Stimulated activated CD4-positive, alpha-beta T cell treated with anti-CD3 and anti-CD28 coated beads, Interleukin-12 subunit alpha, Interleukin-12 subunit beta, amount 100 ng/mL, for 48 hours (primary cell): ENCODE measurements at regions not wholly inside any gene's neighbourhood (a gene's known extent, or its start where the extent isn't known, plus 50 kb on each side); places are given as distances from the start of the nearest gene placed in this dataset.

Source experiments
- DNase-seq, 3 donors: peaks; one replicate each; pipeline ENCODE4 v3.0.0-alpha.2; 2020; ENCODE audit warnings: low read depth in 2 of 3, low spot score in 1 of 3

DNA sequence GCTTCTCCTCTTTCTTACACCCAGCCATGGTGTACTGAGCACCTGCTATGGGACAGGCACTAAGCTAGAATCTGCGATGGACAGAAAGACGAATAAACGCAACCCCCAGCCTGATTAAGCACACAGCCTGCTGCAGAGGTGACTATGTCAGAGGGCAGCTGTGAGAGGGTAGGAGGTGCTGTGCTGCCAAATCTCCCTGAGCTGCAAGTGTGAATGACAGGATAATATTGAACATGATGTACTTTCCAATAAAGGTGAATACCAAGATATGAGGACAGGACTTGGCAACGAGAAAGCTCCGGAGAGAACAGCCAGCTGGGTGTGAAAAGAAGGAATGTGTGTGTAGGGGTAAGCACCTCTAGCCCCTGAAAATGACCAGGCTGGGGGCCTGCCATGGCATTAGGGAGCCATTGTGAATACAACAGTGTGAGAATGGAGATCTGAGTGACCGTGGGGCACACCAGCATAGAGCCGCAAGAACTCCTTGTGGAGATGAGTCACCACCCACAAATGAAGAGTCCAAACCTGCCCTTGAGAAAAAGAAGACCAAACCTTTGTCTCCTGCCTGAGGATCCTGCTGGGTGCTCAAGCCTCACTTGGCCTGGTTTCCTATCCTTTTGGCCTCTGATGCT, 83.0 kb upstream of the ATF3 start:
- DNase-seq = no peak

DNA sequence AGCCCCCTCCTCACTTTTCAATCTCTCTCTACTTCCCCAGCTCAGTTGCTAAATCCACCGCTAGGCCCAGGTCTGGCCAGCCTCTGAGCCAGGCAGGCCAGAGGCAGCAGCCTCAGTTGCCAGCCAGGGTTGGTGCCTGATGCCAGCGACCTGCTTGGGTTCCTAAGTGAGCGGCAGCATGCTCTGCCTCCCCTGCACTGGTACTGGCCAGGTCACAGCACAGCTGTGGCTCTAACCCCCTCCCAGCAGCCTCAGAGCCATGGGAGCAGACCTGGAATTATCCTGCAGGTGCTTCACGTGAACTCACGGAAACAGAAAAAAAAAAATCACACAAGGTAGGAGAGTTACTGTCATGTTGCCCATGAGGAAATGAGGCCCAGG, 82.5 kb upstream of the ATF3 start:
- no peak for DNase-seq

DNA sequence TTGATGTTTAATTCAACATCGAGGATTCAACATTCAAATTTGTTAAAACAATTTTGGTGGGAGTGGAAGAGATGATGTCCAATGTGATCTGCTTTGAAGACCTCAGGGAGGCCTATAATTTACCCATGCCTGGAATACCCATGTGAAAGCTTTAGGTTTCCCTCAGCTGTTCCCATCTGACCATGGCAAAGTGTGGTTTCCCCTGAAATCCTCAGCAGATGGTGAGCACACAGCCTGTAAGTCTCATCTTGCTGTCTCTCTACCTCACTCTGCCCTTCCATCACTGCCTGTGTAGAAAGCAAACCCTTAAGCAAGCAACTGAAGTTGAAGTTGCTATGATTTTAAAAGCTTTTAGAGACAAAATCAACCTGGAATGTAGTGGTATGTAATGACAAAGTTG, 80.1 kb upstream of the ATF3 start:
- DNase-seq = no peak

DNA sequence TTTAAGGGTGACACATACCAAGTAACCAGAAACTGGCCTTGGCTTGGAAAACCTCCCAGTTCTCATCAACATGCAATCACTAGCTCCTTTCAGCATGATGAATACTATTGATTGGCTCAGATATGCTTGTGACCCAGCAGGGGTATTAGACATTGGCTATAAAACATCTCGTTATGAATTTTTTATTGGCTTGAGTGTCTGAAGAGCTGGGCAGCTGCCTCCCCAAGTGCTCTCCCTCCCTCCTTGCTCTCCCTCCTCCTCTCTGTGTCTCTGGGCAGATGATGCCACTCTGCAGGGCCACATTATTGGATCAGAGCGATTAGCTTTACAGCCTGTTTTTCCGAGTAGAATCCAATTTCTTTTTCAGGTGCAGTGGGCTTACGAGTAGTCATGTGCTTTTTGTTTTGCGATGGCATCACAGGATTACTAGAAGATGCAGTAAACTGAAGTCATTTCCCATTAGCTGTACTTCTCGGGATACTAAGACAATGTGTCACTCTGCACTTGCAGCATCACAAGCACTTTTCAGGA, 79.3 kb upstream of the ATF3 start:
- DNase-seq = no peak

DNA sequence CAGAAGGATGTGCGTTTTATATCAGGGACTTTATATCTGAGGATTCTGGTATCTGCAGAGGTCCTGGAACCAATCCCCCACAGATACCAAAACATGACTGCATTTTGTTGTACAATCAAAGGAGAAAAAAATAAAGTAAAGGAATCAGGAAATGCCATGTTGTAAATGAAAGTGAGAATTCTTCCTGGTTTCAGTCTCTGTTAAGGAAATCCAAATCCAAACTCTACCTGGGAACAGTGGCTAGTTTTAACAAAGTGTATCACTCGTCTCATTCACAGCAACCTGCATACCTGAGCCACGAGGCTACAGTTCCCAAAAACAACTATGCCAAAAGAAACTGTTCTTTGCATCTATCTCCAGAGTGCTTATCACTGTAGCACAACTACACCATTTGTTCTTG, 77.3 kb upstream of the ATF3 start:
- no peak for DNase-seq

DNA sequence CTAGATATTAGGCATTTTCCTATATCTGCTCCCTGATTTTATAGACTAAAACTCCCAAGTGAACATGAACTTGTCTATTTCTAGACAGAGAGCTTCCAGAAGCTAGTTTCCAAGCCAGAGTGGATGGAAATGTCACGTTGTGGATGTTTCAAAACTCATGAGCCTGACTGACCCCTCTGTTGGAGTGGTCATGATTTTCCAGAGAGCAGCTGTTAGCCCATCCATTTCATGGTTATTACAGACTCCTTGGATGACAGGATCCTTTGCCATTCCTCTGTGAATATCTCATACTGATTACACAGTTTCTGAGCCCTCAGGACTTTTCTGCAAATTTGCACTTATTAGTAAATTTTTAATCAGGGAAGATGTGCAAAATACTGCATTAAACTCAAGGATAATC, 76.8 kb upstream of the ATF3 start:
- no peak for DNase-seq

DNA sequence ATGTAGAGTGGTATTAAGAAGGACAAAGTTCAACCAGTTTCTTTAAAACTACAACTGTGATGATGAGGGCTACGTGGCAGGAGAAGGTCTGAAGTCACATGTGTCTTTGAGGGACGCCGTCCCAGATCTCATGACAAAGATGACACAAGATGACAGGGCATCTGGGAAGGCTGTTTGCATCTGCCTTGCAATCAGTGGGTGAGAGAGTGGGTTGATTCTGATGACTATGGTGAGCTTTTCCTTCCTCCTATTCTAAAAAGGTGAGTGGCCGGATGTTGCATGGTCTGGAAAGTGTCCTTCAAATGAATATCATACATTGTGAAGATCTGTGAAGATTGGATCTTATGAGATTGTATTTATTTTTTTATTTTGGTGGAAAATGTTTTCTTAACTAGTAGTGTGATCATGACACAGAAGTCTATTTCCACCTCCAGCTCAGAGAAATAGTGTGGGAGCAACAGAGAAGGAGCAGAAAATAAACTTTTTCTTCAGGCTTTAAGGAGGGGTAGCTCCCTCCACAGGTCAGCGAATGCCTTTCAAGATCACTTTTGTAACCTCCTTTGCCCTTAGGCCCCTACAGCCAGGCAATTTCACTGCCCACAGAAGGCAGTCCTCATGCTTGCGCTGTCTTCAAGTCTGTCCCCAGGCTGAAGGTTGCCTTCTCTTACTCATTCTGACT, 76.0 kb upstream of the ATF3 start:
- DNase-seq = no peak

DNA sequence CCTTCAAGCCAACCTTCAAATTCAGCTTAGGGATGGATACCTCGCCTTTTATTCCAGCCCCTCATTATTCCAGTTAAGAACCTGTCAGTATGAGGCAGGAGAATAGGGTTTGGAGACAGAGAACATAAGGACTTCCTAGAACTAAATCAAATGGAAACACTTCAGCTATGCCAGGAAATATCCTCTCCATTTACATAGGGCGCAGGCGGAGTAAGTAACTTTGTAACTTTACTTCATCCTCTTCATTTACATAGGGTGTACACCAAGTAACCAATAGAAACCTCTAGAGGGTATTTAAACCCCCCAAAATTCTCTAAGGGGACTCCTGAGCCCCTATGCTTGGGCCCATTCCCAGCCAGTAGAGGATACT, 75.4 kb upstream of the ATF3 start:
- no peak for DNase-seq

DNA sequence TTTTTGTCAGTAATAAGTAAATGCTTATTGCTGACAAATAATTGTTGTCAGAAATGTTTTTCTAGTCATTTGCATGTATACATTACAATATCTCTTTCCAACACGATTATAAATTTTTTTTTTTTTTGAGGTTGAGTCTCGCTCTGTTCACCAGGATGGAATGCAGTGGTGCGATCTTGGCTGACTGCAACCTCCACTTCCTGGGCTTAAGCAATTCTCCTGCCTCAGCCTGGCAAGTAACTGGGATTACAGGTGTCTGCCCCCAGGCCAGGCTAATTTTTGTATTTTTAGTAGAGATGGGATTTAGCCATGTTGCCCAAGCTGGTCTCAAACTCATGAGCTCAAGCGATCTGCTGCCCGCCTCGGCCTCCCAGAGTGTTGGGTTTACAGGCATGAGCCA, 72.0 kb upstream of the ATF3 start:
- DNase-seq = no peak

DNA sequence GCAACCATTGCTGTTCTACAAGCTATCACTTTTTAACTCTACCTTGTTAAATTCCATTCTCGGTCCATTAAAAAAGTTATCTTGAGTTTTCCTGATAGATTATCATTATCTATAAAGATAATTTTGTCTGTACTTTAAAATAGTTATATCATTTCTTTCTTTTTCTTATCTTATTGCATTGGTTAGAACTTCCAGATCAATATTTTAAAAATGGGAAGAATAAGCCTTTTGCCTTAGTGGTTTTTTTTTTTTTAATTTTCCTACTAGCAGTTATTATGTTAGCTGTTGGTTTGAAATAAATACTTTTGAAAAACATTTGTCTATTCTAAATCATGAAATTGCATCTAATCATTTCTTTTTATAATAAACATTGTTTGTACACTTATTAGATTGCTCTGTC, 71.0 kb upstream of the ATF3 start:
- no peak for DNase-seq

DNA sequence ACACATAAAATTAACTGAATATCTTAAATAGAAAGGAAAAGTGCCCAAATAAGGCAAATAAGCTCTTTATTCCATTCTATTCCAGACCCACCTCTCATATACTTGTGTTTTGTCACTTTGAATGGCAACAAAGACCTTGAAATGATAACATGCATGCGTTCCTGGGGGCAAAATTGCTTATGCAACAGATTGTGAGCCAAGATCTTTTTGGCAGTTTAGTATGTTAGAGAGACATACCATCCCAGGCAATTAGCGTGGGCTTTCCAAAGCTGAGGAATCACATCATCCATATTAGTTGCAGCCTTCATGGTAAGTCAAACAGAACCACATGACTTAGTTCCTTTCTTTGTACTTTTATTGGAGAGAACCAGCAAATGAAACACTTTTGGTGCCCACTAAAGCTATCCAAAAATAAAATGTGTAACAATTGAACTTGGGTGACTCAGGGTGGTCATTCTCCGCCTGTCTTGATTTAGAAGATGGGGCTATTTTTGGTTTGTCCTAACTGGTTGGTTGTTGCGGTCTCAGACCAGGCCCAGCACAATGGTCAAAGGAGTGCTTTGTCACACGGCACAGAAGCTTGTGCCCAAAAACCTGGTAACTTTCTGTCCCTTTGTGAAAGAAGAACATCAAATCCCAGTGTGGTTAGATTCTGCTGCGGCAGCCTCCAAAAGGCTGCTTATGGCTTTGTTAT, 68.7 kb upstream of the ATF3 start:
- DNase-seq = no peak

DNA sequence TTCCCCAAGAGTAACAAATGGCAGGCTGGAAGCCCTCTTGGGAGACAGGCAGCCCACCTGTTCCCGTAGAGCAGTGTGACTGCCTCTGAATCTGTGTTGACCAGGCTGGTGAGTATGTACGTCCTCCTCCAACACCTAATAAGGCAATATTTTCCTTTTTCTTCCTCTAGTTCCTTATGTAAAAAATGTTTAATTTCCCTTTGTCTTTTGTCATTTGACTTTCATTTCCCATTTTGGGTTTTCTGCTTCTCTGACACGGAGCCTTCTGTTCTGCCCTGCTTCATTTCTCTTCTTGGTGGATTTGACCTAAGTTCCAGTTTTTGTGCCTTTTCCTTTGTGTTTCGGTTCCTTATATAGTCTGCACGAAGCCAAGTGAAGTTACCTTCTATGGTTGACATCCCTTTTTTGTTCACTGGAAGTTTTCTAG, 65.8 kb upstream of the ATF3 start:
- no peak for DNase-seq

DNA sequence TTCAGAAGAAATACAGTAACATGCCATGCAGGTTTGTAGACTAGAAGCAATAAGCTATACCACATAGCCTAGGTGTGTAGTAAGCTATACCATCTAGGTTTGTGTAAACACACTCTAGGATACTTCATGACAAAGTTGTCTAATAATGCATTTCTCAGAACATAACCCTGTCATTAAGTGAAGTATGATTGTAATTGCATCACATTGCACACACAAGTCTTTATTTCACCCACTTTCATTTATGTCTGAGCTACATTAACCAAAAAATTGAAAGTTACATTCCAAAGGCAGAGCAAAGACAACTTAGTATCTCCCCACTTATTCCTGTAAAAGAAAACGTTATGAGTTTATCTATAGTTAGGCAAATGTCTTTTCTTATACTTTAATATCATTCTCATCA, 64.5 kb upstream of the ATF3 start:
- DNase-seq = no peak

DNA sequence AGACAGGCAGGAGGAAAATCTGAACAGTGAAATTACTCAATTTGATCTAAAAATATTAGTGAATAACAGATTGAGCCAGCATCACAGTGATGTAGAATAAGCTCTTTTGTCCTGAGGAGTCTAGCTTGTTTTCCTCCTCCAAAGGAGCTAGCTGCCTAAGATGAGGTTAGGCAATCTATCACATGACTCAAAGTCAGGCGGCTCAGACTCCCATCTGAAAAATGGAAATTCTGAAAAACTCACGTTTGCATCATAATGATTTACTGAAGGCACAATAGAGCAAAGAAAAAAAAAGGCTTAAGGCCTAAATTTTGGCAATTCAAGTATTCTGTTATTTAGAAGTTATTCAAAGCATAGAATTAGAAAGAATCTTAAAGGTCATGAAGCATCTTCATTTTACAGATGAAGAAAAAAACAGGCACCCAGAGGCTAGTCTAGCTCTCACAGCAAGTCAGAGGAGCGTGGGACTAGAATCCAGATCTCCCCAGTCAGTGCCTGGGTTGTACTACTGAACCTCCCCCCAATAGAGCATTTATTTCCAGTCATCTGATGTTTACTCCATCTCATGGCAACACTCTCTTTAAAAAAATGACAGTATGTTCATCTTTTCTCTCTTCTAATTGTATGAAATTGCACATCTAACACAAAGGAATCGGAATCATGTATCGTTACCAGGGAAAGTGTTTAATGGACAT, 62.5 kb upstream of the ATF3 start:
- DNase-seq = no peak

DNA sequence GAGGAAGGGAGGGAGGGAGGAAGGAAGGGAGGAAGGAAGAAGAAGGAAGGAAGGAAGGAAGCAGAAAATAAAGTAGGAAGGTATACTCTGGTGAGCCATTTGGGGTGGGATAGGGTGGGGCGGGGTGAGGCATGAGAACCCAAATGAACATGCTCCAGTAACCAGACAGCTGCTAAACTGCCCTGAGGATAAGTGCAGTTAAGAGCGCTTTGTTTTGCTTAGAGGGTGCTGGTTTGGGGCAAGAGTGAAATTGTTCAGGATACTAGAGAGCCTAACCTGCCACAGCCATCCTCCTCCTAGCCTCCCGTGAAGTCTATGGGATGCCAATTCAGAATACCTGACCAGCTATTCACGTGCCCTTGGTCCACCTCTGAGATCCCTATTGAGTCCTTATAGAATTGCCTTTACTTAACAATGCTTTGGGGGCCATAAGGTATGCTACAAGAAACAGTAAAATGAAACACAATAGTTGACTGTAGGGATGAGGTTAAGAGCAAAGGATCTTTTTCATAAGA, 59.0 kb upstream of the ATF3 start:
- DNase-seq = no peak

DNA sequence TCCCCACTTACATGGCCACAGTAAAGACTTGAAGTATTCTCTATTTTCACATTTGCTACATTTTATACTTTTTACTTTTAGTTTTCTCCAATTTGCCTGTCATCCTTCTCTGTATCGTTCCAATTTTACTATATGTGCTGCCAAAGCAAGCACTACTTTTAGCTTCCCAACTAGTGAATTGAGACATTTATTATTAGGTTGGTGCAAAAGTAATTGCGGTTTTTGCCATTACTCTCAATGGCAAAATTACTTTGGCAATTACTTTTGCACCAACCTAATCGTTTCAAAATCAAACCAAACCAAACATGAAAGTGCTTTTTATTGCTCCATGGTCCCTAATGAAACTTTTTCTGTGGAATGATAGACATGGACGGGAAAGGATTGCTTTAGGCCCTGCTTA, 56.6 kb upstream of the ATF3 start:
- no peak for DNase-seq

DNA sequence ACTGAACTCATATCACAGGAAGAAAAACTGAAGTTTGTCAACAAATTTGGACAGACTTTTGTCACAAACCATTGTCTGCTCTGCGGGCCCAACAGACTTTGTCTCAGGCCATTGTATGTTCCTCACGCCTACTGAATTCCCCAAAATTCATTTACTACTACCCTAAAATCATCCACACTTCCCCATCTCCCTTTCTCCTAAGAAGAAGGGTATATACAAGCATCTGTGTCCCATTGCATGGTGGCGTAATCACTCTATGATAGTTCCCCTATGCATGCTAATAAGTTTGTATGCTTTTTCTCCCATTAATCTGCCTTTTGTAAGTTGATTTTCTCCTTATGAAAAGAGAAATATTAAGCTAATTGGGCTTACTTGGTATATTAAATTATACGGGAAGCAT, 54.9 kb upstream of the ATF3 start:
- no peak for DNase-seq

DNA sequence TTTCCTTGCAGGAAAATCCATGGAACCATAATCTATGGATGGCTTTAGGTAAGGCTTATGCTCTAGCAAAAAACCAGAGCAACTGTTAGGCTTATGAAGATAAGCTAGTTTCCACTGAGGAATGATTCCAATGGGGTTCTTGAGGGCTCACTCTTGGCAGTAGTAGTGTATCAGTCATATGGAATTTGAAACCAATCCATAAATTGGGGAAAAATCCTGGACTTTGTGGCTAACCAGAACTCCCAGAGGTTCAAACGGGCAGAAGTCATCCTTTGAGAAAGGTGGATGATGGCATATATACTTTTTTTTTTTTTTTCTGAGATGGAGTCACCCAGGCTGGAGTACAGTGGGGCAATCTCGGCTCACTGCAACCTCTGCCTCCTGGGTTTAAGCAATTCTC, 54.2 kb upstream of the ATF3 start:
- DNase-seq = no peak

DNA sequence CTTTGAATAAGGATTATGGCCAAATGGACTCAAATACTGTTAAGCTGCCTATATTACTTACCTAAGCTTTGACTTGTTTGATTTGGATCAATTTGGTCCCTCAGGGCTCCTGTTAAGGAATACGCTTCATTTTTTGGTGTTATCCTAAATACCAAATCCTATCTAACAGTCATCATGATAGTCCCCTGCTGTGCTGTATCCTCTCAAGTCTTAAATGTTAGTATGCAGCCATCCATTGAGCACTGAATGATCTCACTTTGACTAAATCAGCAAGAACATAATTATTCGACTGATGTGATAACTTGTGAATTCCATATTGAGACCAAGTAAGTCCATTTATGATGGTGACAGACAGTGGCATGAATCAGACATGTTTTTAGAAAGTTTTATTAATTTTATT, 53.1 kb upstream of the ATF3 start:
- no peak for DNase-seq

DNA sequence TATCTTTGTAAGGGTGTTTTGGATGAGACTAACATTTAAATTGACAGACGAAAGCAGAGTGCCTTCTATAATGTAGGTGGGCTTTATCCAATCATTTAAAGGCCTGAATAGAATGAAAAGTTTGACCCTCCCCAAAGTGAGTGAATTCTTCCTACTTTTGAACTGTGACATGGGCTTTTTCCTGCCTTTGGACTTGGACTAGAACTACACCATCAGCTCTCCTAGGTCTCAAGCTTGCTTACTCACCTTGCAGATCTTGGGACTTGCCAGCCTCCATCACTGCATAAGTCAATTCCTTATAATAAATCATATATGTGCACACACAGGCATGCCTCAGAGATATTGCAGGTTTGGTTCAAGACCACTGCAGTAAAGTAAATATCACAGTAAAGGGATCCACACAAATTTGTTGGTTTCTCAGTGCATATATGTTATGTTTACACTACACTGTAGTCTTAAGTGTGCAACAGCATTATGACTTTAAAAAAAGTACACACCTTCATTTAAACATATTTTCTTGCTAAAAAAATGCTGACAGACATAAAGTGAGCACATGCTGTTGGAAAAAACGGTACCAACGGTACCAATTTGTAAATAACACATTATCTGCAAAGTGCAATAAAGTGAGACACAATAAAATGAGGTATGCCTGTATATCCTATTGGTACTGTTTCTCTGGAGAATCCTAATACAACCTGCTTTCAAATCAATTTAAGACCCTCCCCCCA, 51.6 kb upstream of the ATF3 start:
- no peak for DNase-seq
